Astrocyte of the spinal cord (primary cell): ENCODE measurements at regions not wholly inside any gene's neighbourhood (a gene's known extent, or its start where the extent isn't known, plus 50 kb on each side); places are given as distances from the start of the nearest gene placed in this dataset.

Experiments used
- DNase-seq: peaks from one replicate; pipeline ENCODE4 v3.0.0; 2011; ENCODE audit warnings: low read depth, low spot score
- H3K4me3 ChIP-seq: 2 replicates; pipeline ENCODE4 v1.5.1; 2011; ENCODE audit warnings: low read depth, mild to moderate bottlenecking, low read length, moderate library complexity
- CTCF ChIP-seq: IDR thresholded peaks from 2 replicates; pipeline ENCODE4 v1.5.1; 2012; ENCODE audit warnings: low read depth, mild to moderate bottlenecking, low read length, inconsistent platforms
- in situ Hi-C: cut with HindIII; loops from 2 replicates; pipeline ENCODE4 v1.10.0; 2017; ENCODE audit warnings: low sequenced_read_pairs

GRCh38 chr12:83823386-83824045 is 1089.1 kb downstream of the SLC6A15 start:
- TF ChIP-seq CTCF, result peak; percentile 28
- DNase-seq, result peak; percentile 10
- no peak overlapping the region for H3K4me3 ChIP-seq
- in situ Hi-C loops, result no loop called here

GRCh38 chr12:83821967-83822366 is 1090.6 kb downstream of the SLC6A15 start:
- TF ChIP-seq CTCF, result no peak
- no peak overlapping the region for H3K4me3 ChIP-seq
- DNase-seq, result no peak
- in situ Hi-C loops, result no loop called here

GRCh38 chr12:83818881-83819280 is 1093.7 kb downstream of the SLC6A15 start:
- no peak for TF ChIP-seq CTCF
- no peak overlapping the region for H3K4me3 ChIP-seq
- DNase-seq, result peak; percentile 64
- in situ Hi-C loops, result no loop called here

- no peak for TF ChIP-seq CTCF
- in situ Hi-C loops, result no loop called here
- no peak overlapping the region for H3K4me3 ChIP-seq
These were observed 1094.9 kb downstream of the SLC6A15 start for GRCh38 chr12:83817730-83818129.

GRCh38 chr12:83808591-83808990 is 1104.0 kb downstream of the SLC6A15 start:
- DNase-seq, result no peak
- no peak for TF ChIP-seq CTCF
- H3K4me3 ChIP-seq, result no peak overlapping the region
- in situ Hi-C loops, result no loop called here

More at GRCh38 chr12:83817730-83818129, 1094.9 kb downstream of the SLC6A15 start:
- DNase-seq, result no peak

- TF ChIP-seq CTCF, result no peak
- H3K4me3 ChIP-seq, result no peak overlapping the region
- in situ Hi-C loops, result no loop called here
- no peak for DNase-seq
These were observed 1104.7 kb downstream of the SLC6A15 start for GRCh38 chr12:83807871-83808270.
